SH-SY5Y (cell line): ENCODE measurements at regions not wholly inside any gene's neighbourhood (a gene's known extent, or its start where the extent isn't known, plus 50 kb on each side); places are given as distances from the start of the nearest gene placed in this dataset.

Experiments
- GATA2 ChIP-seq: IDR thresholded peaks from 2 replicates; pipeline ENCODE4 v1.6.1; 2011; ENCODE audit warnings: mild to moderate bottlenecking, low read depth, low read length
- GATA3 ChIP-seq: IDR thresholded peaks from 2 replicates; pipeline ENCODE4 v1.6.1; 2011; ENCODE audit warnings: low read depth, mild to moderate bottlenecking, low read length, moderate library complexity

GRCh38 chr18:67001052-67001451 is 397.2 kb upstream of the CDH19 start:
- no peak for TF ChIP-seq GATA2
- no peak for TF ChIP-seq GATA3
